ENCODE measurements at regions not wholly inside any gene's neighbourhood (a gene's known extent, or its start where the extent isn't known, plus 50 kb on each side); places are given as distances from the start of the nearest gene placed in this dataset.

DNA sequence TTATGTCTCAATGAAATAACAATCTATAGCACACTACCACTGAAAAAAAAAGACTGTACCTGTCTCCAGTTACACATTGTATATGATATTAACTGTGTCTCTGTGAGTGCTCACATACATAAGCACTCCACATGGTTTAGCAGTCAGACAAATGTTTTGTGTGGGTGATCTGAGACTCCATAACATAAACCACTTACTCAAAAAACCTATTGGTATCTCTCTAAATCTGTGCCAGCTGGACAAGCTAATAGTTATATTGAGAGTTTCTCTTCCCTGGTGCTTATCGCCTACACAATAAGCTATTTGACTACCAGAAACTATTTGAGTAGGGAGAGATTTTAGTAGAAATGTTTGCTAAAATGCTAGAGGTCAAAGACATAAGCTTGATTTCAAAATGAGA is 190.1 kb upstream of the AGR3 start:
- no peaks in the 10 kb centered on the region for H3K4me1 Mint-ChIP-seq (ENCODE audit: low read depth)
- TF ChIP-seq, protein P1, sequence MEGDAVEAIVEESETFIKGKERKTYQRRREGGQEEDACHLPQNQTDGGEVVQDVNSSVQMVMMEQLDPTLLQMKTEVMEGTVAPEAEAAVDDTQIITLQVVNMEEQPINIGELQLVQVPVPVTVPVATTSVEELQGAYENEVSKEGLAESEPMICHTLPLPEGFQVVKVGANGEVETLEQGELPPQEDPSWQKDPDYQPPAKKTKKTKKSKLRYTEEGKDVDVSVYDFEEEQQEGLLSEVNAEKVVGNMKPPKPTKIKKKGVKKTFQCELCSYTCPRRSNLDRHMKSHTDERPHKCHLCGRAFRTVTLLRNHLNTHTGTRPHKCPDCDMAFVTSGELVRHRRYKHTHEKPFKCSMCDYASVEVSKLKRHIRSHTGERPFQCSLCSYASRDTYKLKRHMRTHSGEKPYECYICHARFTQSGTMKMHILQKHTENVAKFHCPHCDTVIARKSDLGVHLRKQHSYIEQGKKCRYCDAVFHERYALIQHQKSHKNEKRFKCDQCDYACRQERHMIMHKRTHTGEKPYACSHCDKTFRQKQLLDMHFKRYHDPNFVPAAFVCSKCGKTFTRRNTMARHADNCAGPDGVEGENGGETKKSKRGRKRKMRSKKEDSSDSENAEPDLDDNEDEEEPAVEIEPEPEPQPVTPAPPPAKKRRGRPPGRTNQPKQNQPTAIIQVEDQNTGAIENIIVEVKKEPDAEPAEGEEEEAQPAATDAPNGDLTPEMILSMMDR (IDR thresholded peaks at IDR 0.05): no peak
- H3K4me3 ChIP-seq (ENCODE audit: low read length): no peak overlapping the region
- H3K36me3 Mint-ChIP-seq (ENCODE audit: low read depth): no peaks in the 10 kb centered on the region
- H3K27ac Mint-ChIP-seq: no peak overlapping the region
- CTCF ChIA-PET: interaction anchor here (0.8 kb wide), 1 partner anchor 47 kb away, joined by 3 read pairs; no protein-coding TSS in a partner anchor
- H3K27me3 ChIP-seq (ENCODE audit: control insufficient read depth in 1 of 2, insufficient read depth in 2 of 2, low read length in 2 of 2): no peaks in the 10 kb centered on the region
- H3K36me3 ChIP-seq (ENCODE audit: insufficient read depth, low read length): no peaks in the 10 kb centered on the region
- intact Hi-C loops (cut with DNase I, micrococcal nuclease): no loop called here
- H3K9me3 Mint-ChIP-seq: no peaks in the 10 kb centered on the region
- no peak for DNase-seq
- no peak overlapping the region for H3K27ac ChIP-seq (ENCODE audit: low read depth in 1 of 2, low read length in 2 of 2)
- POLR2A ChIA-PET: no interaction called here
- no peaks in the 10 kb centered on the region for H3K27me3 Mint-ChIP-seq
- H3K4me3 Mint-ChIP-seq: no peak overlapping the region
- no peaks in the 10 kb centered on the region for H3K4me1 ChIP-seq (ENCODE audit: insufficient read depth, low read length)
- ATAC-seq (ENCODE audit: poor library complexity): no peak
- H3K9me3 ChIP-seq (ENCODE audit: control insufficient read depth in 1 of 2, insufficient read depth in 1 of 2, low read length in 2 of 2): no peaks in the 10 kb centered on the region

DNA sequence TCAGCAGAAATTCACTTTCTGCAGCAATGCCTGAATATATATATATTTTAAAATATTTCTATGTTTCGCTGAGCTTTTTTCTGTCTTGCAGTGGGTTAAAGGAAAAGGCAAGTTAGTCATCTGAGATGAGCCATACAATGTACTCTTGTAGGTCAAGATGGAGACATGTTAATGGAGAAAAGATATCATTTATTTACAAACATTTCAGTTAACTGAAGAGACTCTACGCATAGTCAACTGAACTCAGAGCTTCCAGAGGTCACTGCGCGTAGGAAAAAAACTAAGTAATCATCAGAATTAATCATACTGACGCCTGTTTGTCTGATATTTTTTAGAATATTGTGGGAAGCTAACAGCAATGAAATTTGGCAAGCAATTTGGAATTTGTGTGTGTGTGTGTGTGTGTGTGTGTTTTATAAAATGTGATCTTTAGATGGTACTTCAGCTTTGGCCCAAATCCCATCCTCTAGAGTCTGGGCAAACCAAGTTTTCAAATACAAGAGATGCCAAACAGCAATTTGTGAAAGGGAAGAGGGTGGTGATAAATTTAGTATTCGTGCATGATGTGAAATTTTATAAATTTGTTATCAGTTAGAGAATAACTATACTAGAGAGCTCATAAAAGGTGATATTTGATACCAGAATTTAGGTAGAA is 193.9 kb upstream of the AGR3 start:
- Histone ChIP-seq H3K4me3 (ENCODE audit: low read length) (no peak overlapping the region), H3K27me3 (ENCODE audit: control insufficient read depth in 1 of 2, insufficient read depth in 2 of 2, low read length in 2 of 2) (no peaks in the 10 kb centered on the region), H3K4me1 (ENCODE audit: insufficient read depth, low read length) (no peaks in the 10 kb centered on the region), H3K9me3 (ENCODE audit: control insufficient read depth in 1 of 2, insufficient read depth in 1 of 2, low read length in 2 of 2) (no peaks in the 10 kb centered on the region), H3K36me3 (ENCODE audit: insufficient read depth, low read length) (no peaks in the 10 kb centered on the region), H3K27ac (ENCODE audit: low read depth in 1 of 2, low read length in 2 of 2) (no peak overlapping the region)
- H3K27me3 Mint-ChIP-seq: no peaks in the 10 kb centered on the region
- DNase-seq: no peak
- H3K9me3 Mint-ChIP-seq: no peaks in the 10 kb centered on the region
- TF ChIP-seq, protein P1 (IDR thresholded peaks at IDR 0.05): no peak
- no peak overlapping the region for H3K4me3 Mint-ChIP-seq
- CTCF ChIA-PET: interaction anchor here (1.2 kb wide), 1 partner anchor 11 kb away, joined by 5 read pairs; no protein-coding TSS in a partner anchor
- no peak overlapping the region for H3K27ac Mint-ChIP-seq
- no peaks in the 10 kb centered on the region for H3K4me1 Mint-ChIP-seq (ENCODE audit: low read depth)
- no peaks in the 10 kb centered on the region for H3K36me3 Mint-ChIP-seq (ENCODE audit: low read depth)
- no peak for ATAC-seq (ENCODE audit: poor library complexity)
- intact Hi-C loops (cut with DNase I, micrococcal nuclease): no loop called here
- POLR2A ChIA-PET: no interaction called here

DNA sequence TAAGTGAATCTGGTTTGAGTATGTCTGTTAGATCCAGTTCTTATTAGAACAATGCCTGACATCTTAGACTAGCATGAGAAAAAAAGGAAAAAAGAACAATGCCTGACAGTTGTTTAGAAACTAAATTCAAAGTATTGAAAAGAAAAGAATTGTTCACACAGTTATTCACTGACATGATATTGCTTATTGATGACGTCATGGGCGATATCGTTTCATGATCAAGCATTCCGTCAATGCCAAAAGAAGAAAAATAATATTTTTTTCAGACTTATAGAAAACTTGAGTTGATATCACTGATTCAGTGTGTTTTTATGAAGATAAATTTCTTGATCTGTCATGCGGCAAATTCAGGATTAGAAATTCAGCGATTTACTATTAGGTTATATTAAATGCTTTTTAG is 196.5 kb upstream of the AGR3 start:
- no peaks in the 10 kb centered on the region for H3K4me1 ChIP-seq (ENCODE audit: insufficient read depth, low read length)
- intact Hi-C loops (cut with DNase I, micrococcal nuclease): no loop called here
- ATAC-seq (ENCODE audit: poor library complexity) (no peak), DNase-seq (no peak)
- Mint-ChIP-seq H3K36me3 (ENCODE audit: low read depth) (no peaks in the 10 kb centered on the region), H3K27me3 (no peaks in the 10 kb centered on the region), H3K9me3 (no peaks in the 10 kb centered on the region), H3K27ac (no peak overlapping the region), H3K4me1 (ENCODE audit: low read depth) (no peaks in the 10 kb centered on the region), H3K4me3 (no peak overlapping the region)
- POLR2A ChIA-PET: no interaction called here
- no peak overlapping the region for H3K4me3 ChIP-seq (ENCODE audit: low read length)
- TF ChIP-seq, protein P1 (IDR thresholded peaks at IDR 0.05): no peak
- no peaks in the 10 kb centered on the region for H3K36me3 ChIP-seq (ENCODE audit: insufficient read depth, low read length)
- H3K27me3 ChIP-seq (ENCODE audit: control insufficient read depth in 1 of 2, insufficient read depth in 2 of 2, low read length in 2 of 2): no peaks in the 10 kb centered on the region
- no peaks in the 10 kb centered on the region for H3K9me3 ChIP-seq (ENCODE audit: control insufficient read depth in 1 of 2, insufficient read depth in 1 of 2, low read length in 2 of 2)
- H3K27ac ChIP-seq (ENCODE audit: low read depth in 1 of 2, low read length in 2 of 2): no peak overlapping the region
- CTCF ChIA-PET: no interaction called here

All from CD4-positive, alpha-beta T cell (primary cell).